HEK293 (cell line): ENCODE measurements at regions not wholly inside any gene's neighbourhood (a gene's known extent, or its start where the extent isn't known, plus 50 kb on each side); places are given as distances from the start of the nearest gene placed in this dataset.

Source experiments
- CTCF ChIP-seq: fragments of 450-650 bp; formaldehyde crosslinking; IDR thresholded peaks from 2 replicates; pipeline ENCODE4 v1.5.1; 2016; ENCODE audit warnings: missing biosample characterization, missing genetic modification characterization
- REPIN1 ChIP-seq: fragments of 450-650 bp; formaldehyde crosslinking; IDR thresholded peaks from 2 replicates; pipeline ENCODE4 v1.5.1; 2017; ENCODE audit warnings: missing biosample characterization, missing genetic modification characterization, low read depth
- WT1 ChIP-seq: fragments of 450-650 bp; formaldehyde crosslinking; IDR thresholded peaks from 2 replicates; pipeline ENCODE4 v1.5.1; 2016; ENCODE audit warnings: missing biosample characterization, missing genetic modification characterization
- YY2 ChIP-seq: fragments of 450-650 bp; formaldehyde crosslinking; IDR thresholded peaks from 2 replicates; pipeline ENCODE4 v1.5.1; 2016; ENCODE audit warnings: missing biosample characterization, missing genetic modification characterization
- ZFP3 ChIP-seq: fragments of 450-650 bp; formaldehyde crosslinking; IDR thresholded peaks from 2 replicates; pipeline ENCODE4 v1.5.1; 2016; ENCODE audit warnings: low read depth, missing biosample characterization, missing genetic modification characterization
- ZNF184 ChIP-seq: fragments of 450-650 bp; IDR thresholded peaks from 2 replicates; pipeline ENCODE4 v1.5.1; 2018; ENCODE audit warnings: missing biosample characterization, mild to moderate bottlenecking, missing genetic modification characterization
- ZNF19 ChIP-seq: fragments of 450-650 bp; formaldehyde crosslinking; IDR thresholded peaks from 2 replicates; pipeline ENCODE4; 2016; ENCODE audit warnings: missing biosample characterization, missing genetic modification characterization, low read depth
- ZNF398 ChIP-seq: fragments of 450-650 bp; formaldehyde crosslinking; IDR thresholded peaks from 2 replicates; pipeline ENCODE4 v1.5.1; 2017; ENCODE audit warnings: missing biosample characterization, missing genetic modification characterization
- ZNF660 ChIP-seq: fragments of 450-650 bp; IDR thresholded peaks from 2 replicates; pipeline ENCODE4 v1.5.1; 2018; ENCODE audit warnings: missing biosample characterization, mild to moderate bottlenecking, missing genetic modification characterization
- TF ChIP-seq, protein P1 (sequence below): fragments of 450-650 bp; formaldehyde crosslinking; IDR thresholded peaks from 2 replicates; pipeline ENCODE4 v1.5.1; 2017; ENCODE audit warnings: missing biosample characterization, mild to moderate bottlenecking, missing genetic modification characterization, moderate library complexity
- TF ChIP-seq, protein P2 (sequence below): fragments of 450-650 bp; formaldehyde crosslinking; IDR thresholded peaks from 2 replicates; pipeline ENCODE4 v1.5.1; 2016; ENCODE audit warnings: missing biosample characterization, missing genetic modification characterization

- TF ChIP-seq CTCF (tag by site-specific recombination) (no peak), ZNF184 (tag by site-specific recombination) (no peak), YY2 (tag by site-specific recombination) (no peak), ZNF660 (tag by site-specific recombination) (no peak), ZFP3 (tag by site-specific recombination) (no peak), REPIN1 (tag by site-specific recombination) (no peak), ZNF19 (tag by site-specific recombination) (no peak), WT1 (tag by site-specific recombination) (no peak), ZNF398 (tag by site-specific recombination) (no peak)
- TF ChIP-seq, protein P1, sequence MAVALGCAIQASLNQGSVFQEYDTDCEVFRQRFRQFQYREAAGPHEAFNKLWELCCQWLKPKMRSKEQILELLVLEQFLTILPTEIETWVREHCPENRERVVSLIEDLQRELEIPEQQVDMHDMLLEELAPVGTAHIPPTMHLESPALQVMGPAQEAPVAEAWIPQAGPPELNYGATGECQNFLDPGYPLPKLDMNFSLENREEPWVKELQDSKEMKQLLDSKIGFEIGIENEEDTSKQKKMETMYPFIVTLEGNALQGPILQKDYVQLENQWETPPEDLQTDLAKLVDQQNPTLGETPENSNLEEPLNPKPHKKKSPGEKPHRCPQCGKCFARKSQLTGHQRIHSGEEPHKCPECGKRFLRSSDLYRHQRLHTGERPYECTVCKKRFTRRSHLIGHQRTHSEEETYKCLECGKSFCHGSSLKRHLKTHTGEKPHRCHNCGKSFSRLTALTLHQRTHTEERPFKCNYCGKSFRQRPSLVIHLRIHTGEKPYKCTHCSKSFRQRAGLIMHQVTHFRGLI (tag by site-specific recombination): no peak
- TF ChIP-seq, protein P2, sequence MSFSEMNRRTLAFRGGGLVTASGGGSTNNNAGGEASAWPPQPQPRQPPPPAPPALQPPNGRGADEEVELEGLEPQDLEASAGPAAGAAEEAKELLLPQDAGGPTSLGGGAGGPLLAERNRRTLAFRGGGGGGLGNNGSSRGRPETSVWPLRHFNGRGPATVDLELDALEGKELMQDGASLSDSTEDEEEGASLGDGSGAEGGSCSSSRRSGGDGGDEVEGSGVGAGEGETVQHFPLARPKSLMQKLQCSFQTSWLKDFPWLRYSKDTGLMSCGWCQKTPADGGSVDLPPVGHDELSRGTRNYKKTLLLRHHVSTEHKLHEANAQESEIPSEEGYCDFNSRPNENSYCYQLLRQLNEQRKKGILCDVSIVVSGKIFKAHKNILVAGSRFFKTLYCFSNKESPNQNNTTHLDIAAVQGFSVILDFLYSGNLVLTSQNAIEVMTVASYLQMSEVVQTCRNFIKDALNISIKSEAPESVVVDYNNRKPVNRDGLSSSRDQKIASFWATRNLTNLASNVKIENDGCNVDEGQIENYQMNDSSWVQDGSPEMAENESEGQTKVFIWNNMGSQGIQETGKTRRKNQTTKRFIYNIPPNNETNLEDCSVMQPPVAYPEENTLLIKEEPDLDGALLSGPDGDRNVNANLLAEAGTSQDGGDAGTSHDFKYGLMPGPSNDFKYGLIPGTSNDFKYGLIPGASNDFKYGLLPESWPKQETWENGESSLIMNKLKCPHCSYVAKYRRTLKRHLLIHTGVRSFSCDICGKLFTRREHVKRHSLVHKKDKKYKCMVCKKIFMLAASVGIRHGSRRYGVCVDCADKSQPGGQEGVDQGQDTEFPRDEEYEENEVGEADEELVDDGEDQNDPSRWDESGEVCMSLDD: no peak
Observed at GRCh38 chr10:9957351-9957750, 1060.3 kb upstream of the CELF2 start.
